ENCODE measurements at regions not wholly inside any gene's neighbourhood (a gene's known extent, or its start where the extent isn't known, plus 50 kb on each side); places are given as distances from the start of the nearest gene placed in this dataset.

DNA sequence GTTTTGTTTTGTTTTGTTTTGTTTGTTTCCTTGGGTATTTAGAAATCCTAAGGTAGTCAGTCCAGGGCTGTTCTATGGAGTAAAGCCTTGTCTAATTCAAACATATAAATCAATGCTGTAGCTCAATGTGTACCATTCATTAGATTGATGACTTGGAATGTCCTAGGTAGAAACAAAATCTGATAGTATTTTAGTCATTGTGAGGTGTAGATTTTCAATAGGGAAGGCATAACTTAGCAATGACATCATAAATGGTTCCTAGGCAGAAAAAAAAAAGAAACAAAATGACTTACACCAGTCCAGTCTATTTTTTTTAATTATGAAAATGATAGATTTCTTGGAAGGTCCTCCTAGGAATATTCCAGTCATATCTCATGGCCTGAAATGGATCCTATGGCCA, 189.9 kb downstream of the SPRY2 start:
- no peak for DNase-seq (ENCODE audit: low spot score in 2 of 2)
- H3K4me1 ChIP-seq = no peaks in the 10 kb centered on the region
- H3K27me3 ChIP-seq = no peaks in the 10 kb centered on the region
- intact Hi-C loops (cut with DNase I; ENCODE audit: low total_unique reads) = no loop called here
- H3K9me3 ChIP-seq = no peaks in the 10 kb centered on the region
- no peaks in the 10 kb centered on the region for H3K36me3 ChIP-seq
- TF ChIP-seq POLR2A (IDR thresholded peaks at IDR 0.05) = no peak
- TF ChIP-seq POLR2AphosphoS5 (IDR thresholded peaks at IDR 0.05) = no peak
- TF ChIP-seq, protein P1, sequence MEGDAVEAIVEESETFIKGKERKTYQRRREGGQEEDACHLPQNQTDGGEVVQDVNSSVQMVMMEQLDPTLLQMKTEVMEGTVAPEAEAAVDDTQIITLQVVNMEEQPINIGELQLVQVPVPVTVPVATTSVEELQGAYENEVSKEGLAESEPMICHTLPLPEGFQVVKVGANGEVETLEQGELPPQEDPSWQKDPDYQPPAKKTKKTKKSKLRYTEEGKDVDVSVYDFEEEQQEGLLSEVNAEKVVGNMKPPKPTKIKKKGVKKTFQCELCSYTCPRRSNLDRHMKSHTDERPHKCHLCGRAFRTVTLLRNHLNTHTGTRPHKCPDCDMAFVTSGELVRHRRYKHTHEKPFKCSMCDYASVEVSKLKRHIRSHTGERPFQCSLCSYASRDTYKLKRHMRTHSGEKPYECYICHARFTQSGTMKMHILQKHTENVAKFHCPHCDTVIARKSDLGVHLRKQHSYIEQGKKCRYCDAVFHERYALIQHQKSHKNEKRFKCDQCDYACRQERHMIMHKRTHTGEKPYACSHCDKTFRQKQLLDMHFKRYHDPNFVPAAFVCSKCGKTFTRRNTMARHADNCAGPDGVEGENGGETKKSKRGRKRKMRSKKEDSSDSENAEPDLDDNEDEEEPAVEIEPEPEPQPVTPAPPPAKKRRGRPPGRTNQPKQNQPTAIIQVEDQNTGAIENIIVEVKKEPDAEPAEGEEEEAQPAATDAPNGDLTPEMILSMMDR (IDR thresholded peaks at IDR 0.05) = no peak
- no peak overlapping the region for H3K4me3 ChIP-seq
- H3K27ac ChIP-seq = no peak overlapping the region

DNA sequence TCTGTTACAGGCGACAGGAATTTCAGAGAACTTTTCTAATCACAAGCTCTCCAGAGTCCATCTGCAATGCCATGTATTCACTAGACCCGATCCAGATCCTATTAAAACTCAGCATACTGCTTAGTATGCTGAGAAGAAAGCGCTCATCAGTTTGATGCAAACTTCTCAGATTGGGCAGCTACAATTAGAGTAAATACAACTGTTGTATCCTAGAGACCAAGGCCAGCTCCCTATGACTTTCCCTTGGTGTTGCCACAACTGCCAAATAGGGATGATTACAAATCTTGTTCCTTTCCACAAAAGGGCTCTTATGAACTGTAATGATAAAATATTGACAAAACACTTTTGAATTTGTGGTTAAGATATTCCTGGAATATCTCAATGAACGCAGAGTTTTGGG, 191.2 kb downstream of the SPRY2 start:
- Histone ChIP-seq H3K36me3 (no peaks in the 10 kb centered on the region), H3K27ac (no peak overlapping the region), H3K4me3 (no peak overlapping the region), H3K27me3 (no peaks in the 10 kb centered on the region), H3K4me1 (no peaks in the 10 kb centered on the region), H3K9me3 (no peaks in the 10 kb centered on the region)
- DNase-seq (ENCODE audit: low spot score in 2 of 2) = no peak
- TF ChIP-seq POLR2AphosphoS5 (IDR thresholded peaks at IDR 0.05) (no peak), POLR2A (IDR thresholded peaks at IDR 0.05) (no peak)
- TF ChIP-seq, protein P1 (IDR thresholded peaks at IDR 0.05) = no peak
- intact Hi-C loops (cut with DNase I; ENCODE audit: low total_unique reads) = no loop called here

DNA sequence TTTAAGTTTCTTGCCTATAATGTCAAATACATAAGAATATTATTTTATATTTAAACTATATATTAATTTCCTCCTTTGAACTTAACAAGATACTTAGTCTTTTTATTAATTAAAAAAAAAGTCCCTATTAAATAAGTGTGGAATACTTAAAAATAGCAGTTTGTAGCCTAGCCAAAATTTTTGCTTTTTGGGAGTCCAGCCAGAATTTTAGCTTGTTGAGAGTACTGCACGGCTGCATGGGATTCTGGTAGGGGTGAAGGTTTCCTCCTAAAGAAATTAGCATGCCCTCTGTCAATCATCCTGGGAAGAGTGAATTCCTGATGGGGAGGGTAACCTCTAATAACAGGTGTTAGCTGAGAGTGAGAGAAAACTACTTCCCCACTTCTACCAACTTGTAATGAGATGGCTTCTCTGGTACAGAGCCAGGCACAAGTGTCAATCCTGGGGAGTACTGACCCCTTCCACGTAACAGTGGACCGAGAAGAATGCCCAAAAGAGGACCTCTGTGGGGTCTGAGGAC, 195.7 kb downstream of the SPRY2 start:
- TF ChIP-seq, protein P1 (IDR thresholded peaks at IDR 0.05) = no peak
- TF ChIP-seq POLR2A (IDR thresholded peaks at IDR 0.05) (no peak), POLR2AphosphoS5 (IDR thresholded peaks at IDR 0.05) (no peak)
- intact Hi-C loops (cut with DNase I; ENCODE audit: low total_unique reads) = no loop called here
- Histone ChIP-seq H3K36me3 (no peaks in the 10 kb centered on the region), H3K9me3 (no peaks in the 10 kb centered on the region), H3K27ac (peak overlapping the region in 1 of 2 donors; percentile 25), H3K4me3 (no peak overlapping the region), H3K27me3 (no peaks in the 10 kb centered on the region), H3K4me1 (no peaks in the 10 kb centered on the region)
- DNase-seq (ENCODE audit: low spot score in 2 of 2) = no peak

DNA sequence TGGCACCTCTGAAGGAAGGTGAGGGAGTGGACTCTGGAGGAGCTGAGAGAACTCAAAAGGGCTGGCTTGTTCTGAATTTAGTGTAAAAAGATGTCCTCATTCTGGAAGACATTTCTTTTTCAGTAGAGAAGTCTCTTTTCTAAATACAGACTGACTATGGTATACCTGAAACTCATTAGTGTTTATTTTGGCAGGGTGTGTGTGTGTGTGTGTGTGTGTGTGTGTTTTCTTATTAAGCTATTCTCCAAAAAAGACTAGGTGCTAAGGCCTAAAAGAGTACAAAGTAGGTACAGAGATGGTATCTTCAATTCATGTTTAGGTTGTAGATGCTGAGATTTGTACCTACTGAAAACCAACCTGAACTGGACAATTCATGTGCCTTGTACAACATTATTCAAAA, 196.4 kb downstream of the SPRY2 start:
- no peak for DNase-seq (ENCODE audit: low spot score in 2 of 2)
- no peaks in the 10 kb centered on the region for H3K36me3 ChIP-seq
- TF ChIP-seq POLR2A (IDR thresholded peaks at IDR 0.05) = no peak
- TF ChIP-seq, protein P1 (IDR thresholded peaks at IDR 0.05) = no peak
- TF ChIP-seq POLR2AphosphoS5 (IDR thresholded peaks at IDR 0.05) = no peak

DNA sequence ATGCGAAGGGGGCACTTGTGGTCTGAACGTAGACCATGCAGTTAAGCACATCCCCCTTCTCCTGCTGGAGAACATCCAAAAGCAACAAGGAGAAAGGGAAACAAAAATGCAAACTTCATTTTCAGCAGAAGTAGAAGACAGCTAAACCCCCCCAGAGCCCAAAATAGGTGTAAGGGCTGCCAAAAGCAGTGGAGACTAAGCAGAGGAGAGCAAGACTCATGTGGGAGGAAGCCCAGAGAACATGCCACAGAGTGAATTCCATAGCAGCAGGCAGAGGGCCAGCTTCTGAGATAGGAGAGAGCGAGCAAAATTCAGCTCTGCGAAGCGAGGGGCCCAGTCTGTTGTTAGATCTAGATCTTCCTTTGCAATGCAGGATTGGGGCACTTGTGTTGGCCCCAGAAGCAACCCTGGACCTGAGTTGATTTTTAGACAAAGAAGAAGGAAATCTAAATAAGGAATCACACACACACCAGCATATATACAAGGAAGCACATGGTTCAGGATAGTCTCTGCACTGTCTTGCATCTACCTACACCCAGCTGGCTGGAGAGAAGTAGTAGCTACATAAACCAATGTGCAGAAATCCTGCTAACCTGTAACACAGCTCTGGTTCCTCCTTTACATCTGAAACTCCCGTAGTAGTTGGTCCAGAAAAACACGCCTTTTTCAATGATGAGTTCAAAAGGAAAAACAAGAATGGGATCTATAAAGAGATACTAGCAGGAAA, 199.6 kb downstream of the SPRY2 start:
- no peaks in the 10 kb centered on the region for H3K36me3 ChIP-seq
- no peak overlapping the region for H3K27ac ChIP-seq
- no peaks in the 10 kb centered on the region for H3K9me3 ChIP-seq
- peak in 1 of 2 donors; percentile 19 for DNase-seq (ENCODE audit: low spot score in 2 of 2)
- intact Hi-C loops (cut with DNase I; ENCODE audit: low total_unique reads) = no loop called here
- no peaks in the 10 kb centered on the region for H3K27me3 ChIP-seq
- no peak overlapping the region for H3K4me3 ChIP-seq
- TF ChIP-seq POLR2A (IDR thresholded peaks at IDR 0.05) (no peak), POLR2AphosphoS5 (IDR thresholded peaks at IDR 0.05) (no peak)
- TF ChIP-seq, protein P1 (IDR thresholded peaks at IDR 0.05) = no peak
- H3K4me1 ChIP-seq = no peaks in the 10 kb centered on the region

More for the DNA sequence above, 196.4 kb downstream of the SPRY2 start:
- intact Hi-C loops (cut with DNase I; ENCODE audit: low total_unique reads) = no loop called here
- no peaks in the 10 kb centered on the region for H3K4me1 ChIP-seq
- no peaks in the 10 kb centered on the region for H3K9me3 ChIP-seq
- no peak overlapping the region for H3K27ac ChIP-seq
- H3K27me3 ChIP-seq = no peaks in the 10 kb centered on the region
- no peak overlapping the region for H3K4me3 ChIP-seq

All from breast epithelium (tissue), 4 donors.